Stomach smooth muscle (tissue), 2 donors: ENCODE measurements at regions not wholly inside any gene's neighbourhood (a gene's known extent, or its start where the extent isn't known, plus 50 kb on each side); places are given as distances from the start of the nearest gene placed in this dataset.

Source experiments
- H3K27ac ChIP-seq: one replicate; pipeline ENCODE4 v1.7.0; 2013; ENCODE audit warnings: mild to moderate bottlenecking, low read length, inconsistent platforms
- H3K27me3 ChIP-seq, 2 donors: one replicate each; pipeline ENCODE4 v1.7.0; 2013; ENCODE audit warnings: low read length in 2 of 2; ENCODE audit not compliant: insufficient read depth in 2 of 2, control insufficient read depth in 1 of 2
- H3K36me3 ChIP-seq, 2 donors: one replicate each; pipeline ENCODE4 v1.7.0; 2013; ENCODE audit warnings: low read length in 2 of 2; ENCODE audit not compliant: control insufficient read depth in 2 of 2, insufficient read depth in 2 of 2
- H3K4me1 ChIP-seq: one replicate; pipeline ENCODE4 v1.7.0; 2013; ENCODE audit warnings: low read length; ENCODE audit not compliant: control insufficient read depth, insufficient read depth
- H3K4me3 ChIP-seq, 2 donors: one replicate each; pipeline ENCODE4 v1.7.0; 2013; ENCODE audit warnings: low read length in 2 of 2
- H3K9ac ChIP-seq, 2 donors: one replicate each; pipeline ENCODE4 v1.7.0; 2013; ENCODE audit warnings: low read length in 2 of 2, mild to moderate bottlenecking in 1 of 2
- H3K9me3 ChIP-seq, 2 donors: one replicate each; pipeline ENCODE4 v1.7.0; 2013; ENCODE audit warnings: low read length in 2 of 2; ENCODE audit not compliant: control insufficient read depth in 2 of 2
- donor health status: healthy.
- donor health status: Pancreatic carcinoma.

- Histone ChIP-seq H3K4me1 (peaks cover 15% of the 10 kb centered on the region), H3K9ac (no peak overlapping the region), H3K27me3 (no peaks in the 10 kb centered on the region), H3K27ac (no peak overlapping the region), H3K9me3 (no peaks in the 10 kb centered on the region), H3K36me3 (no peaks in the 10 kb centered on the region), H3K4me3 (peak overlapping the region in 1 of 2 donors; percentile 62)
Measured at GRCh38 chr2:48105848-48106247, 199.6 kb upstream of the FBXO11 start.

GRCh38 chr2:48107326-48107925, 201.1 kb upstream of the FBXO11 start:
- no peak overlapping the region for H3K9ac ChIP-seq
- H3K36me3 ChIP-seq, result no peaks in the 10 kb centered on the region
- no peak overlapping the region for H3K4me3 ChIP-seq
- H3K4me1 ChIP-seq, result peaks cover 23% of the 10 kb centered on the region
- no peak overlapping the region for H3K27ac ChIP-seq
- H3K27me3 ChIP-seq, result no peaks in the 10 kb centered on the region
- H3K9me3 ChIP-seq, result no peaks in the 10 kb centered on the region

- Histone ChIP-seq H3K4me3 (no peak overlapping the region), H3K4me1 (peaks cover 23% of the 10 kb centered on the region), H3K9ac (no peak overlapping the region), H3K36me3 (no peaks in the 10 kb centered on the region), H3K27ac (no peak overlapping the region), H3K27me3 (no peaks in the 10 kb centered on the region), H3K9me3 (no peaks in the 10 kb centered on the region)
Measured at GRCh38 chr2:48108455-48108854, 202.2 kb upstream of the FBXO11 start.

DNA sequence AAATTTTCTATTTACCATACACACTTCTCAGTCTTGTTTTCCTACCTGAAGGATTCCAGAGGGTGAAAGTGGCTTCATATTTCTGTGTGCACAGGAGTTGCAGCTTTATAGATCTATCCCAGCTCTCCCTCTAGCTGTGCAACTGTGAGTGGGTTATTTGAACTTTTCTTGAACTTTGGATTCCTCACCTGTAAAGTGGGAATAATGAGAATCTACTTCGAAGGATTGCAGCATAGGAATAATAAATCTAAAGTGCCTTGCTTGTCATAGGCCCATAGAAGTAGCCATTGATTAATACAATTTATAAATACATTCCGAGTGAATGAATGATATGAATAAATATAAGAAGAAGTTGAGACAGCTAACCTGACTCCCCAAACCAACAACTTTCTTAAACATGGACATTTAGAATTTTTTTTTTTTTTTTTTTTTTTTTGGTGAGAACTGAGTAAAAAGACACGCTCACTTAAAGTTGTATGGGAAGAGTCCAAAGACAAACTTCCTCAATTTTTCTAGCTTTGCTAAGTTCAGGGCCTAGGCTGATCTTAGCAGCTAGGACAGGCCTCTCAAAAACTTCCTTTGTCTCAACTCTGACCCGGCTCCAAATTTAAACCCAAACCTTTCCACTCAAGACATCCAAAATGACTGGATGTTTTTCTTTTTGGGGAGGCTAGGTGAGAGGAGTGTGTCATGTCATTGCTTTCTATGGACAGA, 203.3 kb upstream of the FBXO11 start:
- no peak overlapping the region for H3K27ac ChIP-seq
- H3K9ac ChIP-seq, result no peak overlapping the region
- no peaks in the 10 kb centered on the region for H3K9me3 ChIP-seq
- no peak overlapping the region for H3K4me3 ChIP-seq
- H3K27me3 ChIP-seq, result no peaks in the 10 kb centered on the region
- H3K36me3 ChIP-seq, result no peaks in the 10 kb centered on the region
- peaks cover 23% of the 10 kb centered on the region for H3K4me1 ChIP-seq

GRCh38 chr2:48110492-48110891, 204.0 kb upstream of the FOXN2 start:
- H3K9ac ChIP-seq, result no peak overlapping the region
- no peaks in the 10 kb centered on the region for H3K9me3 ChIP-seq
- no peak overlapping the region for H3K4me3 ChIP-seq
- H3K4me1 ChIP-seq, result peaks cover 23% of the 10 kb centered on the region
- no peaks in the 10 kb centered on the region for H3K27me3 ChIP-seq
- no peak overlapping the region for H3K27ac ChIP-seq
- no peaks in the 10 kb centered on the region for H3K36me3 ChIP-seq

DNA sequence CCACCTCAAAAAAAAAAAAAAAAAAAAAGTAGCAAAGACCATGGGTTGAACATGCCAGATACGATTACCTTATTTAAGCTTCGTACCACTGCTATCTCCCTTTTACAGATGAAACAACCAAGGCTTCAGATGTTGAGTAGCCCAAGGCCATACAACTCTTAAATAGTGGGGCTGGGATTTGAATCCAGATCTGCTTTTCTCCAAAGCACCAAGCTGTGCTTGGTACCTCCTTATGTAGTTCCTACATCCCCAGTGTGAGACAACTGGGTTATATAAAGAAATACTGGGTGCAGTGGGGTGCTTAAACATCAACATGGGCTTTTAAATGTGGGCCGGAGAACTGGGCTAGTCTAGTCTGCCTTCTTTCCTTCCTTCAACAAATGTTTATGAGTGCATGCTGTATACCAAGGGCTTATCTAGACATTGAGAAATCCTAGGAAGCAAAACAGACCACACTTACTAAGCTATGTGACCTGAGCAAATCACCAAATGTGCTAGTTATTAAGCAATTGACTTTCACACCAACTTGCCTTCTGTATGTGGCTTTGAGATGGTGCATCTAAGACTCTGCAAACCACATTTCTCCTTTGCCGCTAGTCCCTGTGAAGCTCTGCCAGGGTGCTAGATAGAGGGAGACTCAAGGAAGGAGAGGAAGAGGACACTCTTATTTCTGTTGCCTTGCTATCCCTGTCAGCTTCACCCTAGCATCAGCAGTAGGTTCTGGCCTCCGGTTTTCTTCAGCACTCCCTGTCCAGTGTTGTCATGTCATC, 201.4 kb upstream of the FOXN2 start:
- Histone ChIP-seq H3K36me3 (no peaks in the 10 kb centered on the region), H3K27ac (no peak overlapping the region), H3K9me3 (no peaks in the 10 kb centered on the region), H3K4me1 (peaks cover 8% of the 10 kb centered on the region), H3K9ac (no peak overlapping the region), H3K27me3 (no peaks in the 10 kb centered on the region), H3K4me3 (no peak overlapping the region)

DNA sequence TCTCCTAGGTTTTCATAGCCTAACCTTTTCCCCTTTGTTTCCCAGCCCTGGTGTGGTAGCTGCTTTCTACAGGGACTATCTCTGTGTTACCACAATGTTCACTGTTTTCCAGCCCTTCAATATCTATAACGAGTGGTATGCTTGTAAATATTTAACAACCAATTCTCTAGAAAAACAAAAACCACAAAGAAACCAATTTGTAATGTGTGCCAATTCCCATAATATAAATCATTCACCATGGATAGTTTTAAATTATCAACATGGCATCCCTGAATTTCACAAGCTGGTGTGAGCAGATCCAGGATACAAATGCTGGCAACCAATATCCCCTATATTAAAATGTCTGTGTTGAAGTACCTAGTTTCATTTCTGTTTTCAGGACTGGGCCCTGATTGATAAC, 200.7 kb upstream of the FOXN2 start:
- Histone ChIP-seq H3K9me3 (no peaks in the 10 kb centered on the region), H3K4me1 (peaks cover 8% of the 10 kb centered on the region), H3K9ac (no peak overlapping the region), H3K27ac (no peak overlapping the region), H3K27me3 (no peaks in the 10 kb centered on the region), H3K4me3 (no peak overlapping the region), H3K36me3 (no peaks in the 10 kb centered on the region)

DNA sequence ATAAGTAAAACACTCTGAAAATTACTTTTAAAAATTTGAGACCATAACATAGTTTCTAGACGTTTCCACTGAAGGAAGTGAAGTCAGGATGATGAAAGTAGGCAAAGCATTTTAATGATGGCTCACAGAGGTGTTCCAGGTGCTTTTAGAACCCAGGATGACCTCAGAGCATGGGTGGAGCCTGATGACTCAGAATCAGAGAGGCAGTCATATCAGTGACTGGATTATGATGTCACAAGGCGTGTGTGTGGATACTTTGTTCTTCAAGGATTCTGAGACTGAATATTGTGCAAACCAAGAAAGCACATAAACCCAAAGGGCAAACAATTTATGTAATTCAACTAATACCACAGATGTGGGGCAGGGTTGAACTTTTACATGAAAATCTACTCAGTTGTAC, 200.2 kb upstream of the FOXN2 start:
- H3K4me3 ChIP-seq, result no peak overlapping the region
- no peaks in the 10 kb centered on the region for H3K36me3 ChIP-seq
- no peaks in the 10 kb centered on the region for H3K9me3 ChIP-seq
- no peak overlapping the region for H3K9ac ChIP-seq
- H3K27ac ChIP-seq, result no peak overlapping the region
- H3K27me3 ChIP-seq, result no peaks in the 10 kb centered on the region
- H3K4me1 ChIP-seq, result peaks cover 8% of the 10 kb centered on the region

DNA sequence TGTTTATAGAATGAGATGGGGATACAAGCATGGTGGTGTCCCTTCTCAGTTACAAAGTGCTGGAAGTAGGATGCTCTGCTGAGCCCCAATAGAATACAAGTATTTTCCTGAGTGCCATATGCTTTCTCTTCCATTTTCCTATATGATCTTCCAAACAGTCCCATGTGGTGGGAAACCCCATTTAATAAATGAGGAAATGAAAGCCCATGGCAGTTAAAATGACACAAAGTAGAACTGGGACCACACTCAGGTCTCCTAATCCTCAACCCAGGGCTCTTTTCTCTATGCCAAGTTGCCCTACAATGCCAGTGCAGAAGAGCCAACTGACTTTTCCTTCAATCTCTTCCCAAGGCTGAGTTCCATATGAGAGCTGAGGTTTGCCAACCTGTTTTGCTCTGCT, 198.0 kb upstream of the FOXN2 start:
- no peaks in the 10 kb centered on the region for H3K9me3 ChIP-seq
- no peak overlapping the region for H3K27ac ChIP-seq
- no peak overlapping the region for H3K9ac ChIP-seq
- H3K36me3 ChIP-seq, result no peaks in the 10 kb centered on the region
- H3K4me1 ChIP-seq, result peaks cover 3% of the 10 kb centered on the region
- H3K4me3 ChIP-seq, result no peak overlapping the region
- H3K27me3 ChIP-seq, result no peaks in the 10 kb centered on the region

DNA sequence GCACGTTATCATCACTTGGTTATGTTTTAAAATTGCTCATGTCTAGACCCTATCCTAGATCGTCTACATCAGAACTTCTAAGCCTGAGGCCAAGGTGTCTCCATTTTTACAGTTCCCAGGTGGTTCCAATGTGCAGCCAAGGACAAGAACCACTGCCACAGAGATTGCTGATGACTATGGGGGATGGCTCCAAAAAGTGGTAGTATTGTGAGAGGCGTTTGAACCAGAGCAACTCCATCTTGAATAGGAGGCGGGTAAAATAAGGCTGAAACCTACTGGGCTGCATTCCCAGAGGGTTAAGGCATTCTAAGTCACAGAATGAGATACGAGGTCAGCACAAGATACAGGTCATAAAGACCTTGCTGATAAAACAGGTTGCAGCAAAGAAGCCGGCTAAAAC, 195.6 kb upstream of the FOXN2 start:
- Histone ChIP-seq H3K4me3 (no peak overlapping the region), H3K4me1 (no peaks in the 10 kb centered on the region), H3K27ac (no peak overlapping the region), H3K9ac (no peak overlapping the region), H3K9me3 (no peaks in the 10 kb centered on the region), H3K36me3 (no peaks in the 10 kb centered on the region), H3K27me3 (no peaks in the 10 kb centered on the region)

DNA sequence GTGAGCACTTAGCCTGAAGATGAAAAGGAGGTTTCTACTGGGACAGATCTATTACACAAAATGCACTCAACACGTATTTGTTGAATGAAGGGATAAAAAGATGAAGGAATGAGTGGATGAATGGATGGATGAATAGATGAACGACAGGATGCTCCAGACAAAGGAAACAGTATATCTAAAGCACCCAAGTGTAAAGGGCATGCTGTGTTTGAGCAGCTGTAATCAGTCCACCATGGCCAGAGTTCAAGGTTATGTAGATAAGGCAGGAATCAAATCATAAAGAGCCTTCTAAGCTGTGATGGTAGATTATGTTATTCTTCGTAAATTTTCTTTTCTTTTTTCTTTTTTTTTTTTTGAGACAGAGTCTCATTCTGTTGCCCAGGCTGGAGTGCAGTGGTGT, 194.4 kb upstream of the FOXN2 start:
- H3K4me3 ChIP-seq, result no peak overlapping the region
- H3K9ac ChIP-seq, result no peak overlapping the region
- no peaks in the 10 kb centered on the region for H3K4me1 ChIP-seq
- H3K9me3 ChIP-seq, result no peaks in the 10 kb centered on the region
- H3K27me3 ChIP-seq, result no peaks in the 10 kb centered on the region
- no peaks in the 10 kb centered on the region for H3K36me3 ChIP-seq
- no peak overlapping the region for H3K27ac ChIP-seq
